ENCODE measurements at regions not wholly inside any gene's neighbourhood (a gene's known extent, or its start where the extent isn't known, plus 50 kb on each side); places are given as distances from the start of the nearest gene placed in this dataset.

- ATAC-seq: no peak
- WGBS, 3 donors: 67 to 79% (median 78%) methylated on average over 1 of the region's 1 CpG
- Histone ChIP-seq H3K4me3 (no peak overlapping the region), H3K36me3 (ENCODE audit: insufficient read depth in 1 of 2, low read depth in 1 of 2) (no peaks in the 10 kb centered on the region), H3K4me1 (no peaks in the 10 kb centered on the region), H3K9me3 (no peaks in the 10 kb centered on the region), H3K27ac (no peak overlapping the region), H3K27me3 (ENCODE audit: insufficient read depth in 3 of 3, low read length in 2 of 3) (no peaks in the 10 kb centered on the region)
- no peak for DNase-seq
- no peak for TF ChIP-seq CTCF (IDR thresholded peaks at IDR 0.05)
- intact Hi-C loops (cut with DNase I): no loop called here
Measured at GRCh38 chr1:191953526-191953925, 204.7 kb upstream of the RGS18 start.

- DNase-seq (no peak), ATAC-seq (no peak)
- Histone ChIP-seq H3K9me3 (no peaks in the 10 kb centered on the region), H3K4me3 (no peak overlapping the region), H3K4me1 (no peaks in the 10 kb centered on the region), H3K27me3 (ENCODE audit: insufficient read depth in 3 of 3, low read length in 2 of 3) (no peaks in the 10 kb centered on the region), H3K36me3 (ENCODE audit: insufficient read depth in 1 of 2, low read depth in 1 of 2) (no peaks in the 10 kb centered on the region), H3K27ac (no peak overlapping the region)
- no peak for TF ChIP-seq CTCF (IDR thresholded peaks at IDR 0.05)
- intact Hi-C loops (cut with DNase I): no loop called here
- WGBS, 3 donors: 74 to 78% (median 75%) methylated on average over 4 of the region's 4 CpGs
Measured at GRCh38 chr1:191959856-191960255, 198.4 kb upstream of the RGS18 start.

- Histone ChIP-seq H3K4me3 (no peak overlapping the region), H3K36me3 (ENCODE audit: insufficient read depth in 1 of 2, low read depth in 1 of 2) (no peaks in the 10 kb centered on the region), H3K27me3 (ENCODE audit: insufficient read depth in 3 of 3, low read length in 2 of 3) (no peaks in the 10 kb centered on the region), H3K4me1 (no peaks in the 10 kb centered on the region), H3K9me3 (no peaks in the 10 kb centered on the region), H3K27ac (no peak overlapping the region)
- no peak for ATAC-seq
- DNase-seq: no peak
- intact Hi-C loops (cut with DNase I): no loop called here
- 58 to 64% (median 59%) methylated on average over 2 of the region's 2 CpGs for WGBS, 3 donors
- no peak for TF ChIP-seq CTCF (IDR thresholded peaks at IDR 0.05)
Measured at GRCh38 chr1:191963286-191963685, 195.0 kb upstream of the RGS18 start.

GRCh38 chr1:191963781-191964455 lies 194.3 kb upstream of the RGS18 start:
- H3K4me3 ChIP-seq: no peak overlapping the region
- intact Hi-C loops (cut with DNase I): no loop called here
- no peaks in the 10 kb centered on the region for H3K27me3 ChIP-seq (ENCODE audit: insufficient read depth in 3 of 3, low read length in 2 of 3)
- H3K9me3 ChIP-seq: no peaks in the 10 kb centered on the region
- DNase-seq (no peak), ATAC-seq (no peak)
- no peaks in the 10 kb centered on the region for H3K36me3 ChIP-seq (ENCODE audit: insufficient read depth in 1 of 2, low read depth in 1 of 2)
- H3K4me1 ChIP-seq: no peaks in the 10 kb centered on the region
- no peak overlapping the region for H3K27ac ChIP-seq
- WGBS, 3 donors: 13 to 18% (median 16%) methylated on average over 3 of the region's 3 CpGs
- TF ChIP-seq CTCF (IDR thresholded peaks at IDR 0.05): no peak

GRCh38 chr1:191969290-191969689 lies 189.0 kb upstream of the RGS18 start:
- no peak for DNase-seq
- WGBS, 3 donors: 60 to 70% (median 61%) methylated on average over 5 of the region's 5 CpGs
- Histone ChIP-seq H3K27ac (no peak overlapping the region), H3K4me1 (no peaks in the 10 kb centered on the region), H3K27me3 (ENCODE audit: insufficient read depth in 3 of 3, low read length in 2 of 3) (no peaks in the 10 kb centered on the region), H3K4me3 (no peak overlapping the region), H3K36me3 (ENCODE audit: insufficient read depth in 1 of 2, low read depth in 1 of 2) (no peaks in the 10 kb centered on the region), H3K9me3 (no peaks in the 10 kb centered on the region)
- intact Hi-C loops (cut with DNase I): no loop called here
- no peak for TF ChIP-seq CTCF (IDR thresholded peaks at IDR 0.05)
- ATAC-seq: no peak

Data from psoas muscle (tissue), 7 donors.